DMS 273 (cell line): ENCODE measurements at regions not wholly inside any gene's neighbourhood (a gene's known extent, or its start where the extent isn't known, plus 50 kb on each side); places are given as distances from the start of the nearest gene placed in this dataset.
"Not testable (repeated sequence)": the region's sequence is repeated elsewhere in the genome, so short reads cannot be mapped to it uniquely, and the experiment has no call there.

ENCODE experiments used
- DNase-seq: peaks from one replicate; lab custom pipeline; 2025; ENCODE audit not compliant: unreplicated experiment; lab: John Stamatoyannopoulos, UW

GRCh38 chr2:126952216-126952615 lies 53.5 kb downstream of the TEX51 start:
- no peak for DNase-seq

GRCh38 chr2:126953483-126953882 lies 54.8 kb downstream of the TEX51 start:
- peak; percentile 45 for DNase-seq

DNA sequence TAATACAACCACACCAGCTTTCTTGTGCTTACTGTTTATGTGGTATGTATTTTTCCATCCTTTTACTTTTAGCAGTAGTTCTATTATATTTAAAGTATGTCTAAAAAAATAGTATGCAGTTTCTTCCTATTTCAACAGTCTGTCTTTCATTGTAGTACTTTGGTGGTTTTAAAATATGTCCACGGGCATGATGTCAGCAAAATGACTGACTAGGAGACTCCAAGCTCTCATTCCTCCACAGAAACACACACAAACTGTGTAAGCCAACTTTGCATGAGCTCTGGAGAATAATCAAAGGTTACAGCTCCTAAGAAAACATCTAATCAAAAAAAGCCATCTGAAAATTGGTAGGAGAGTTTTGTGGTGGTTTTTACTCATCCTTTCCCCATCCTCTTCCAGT lies 56.1 kb downstream of the TEX51 start:
- no peak for DNase-seq

DNA sequence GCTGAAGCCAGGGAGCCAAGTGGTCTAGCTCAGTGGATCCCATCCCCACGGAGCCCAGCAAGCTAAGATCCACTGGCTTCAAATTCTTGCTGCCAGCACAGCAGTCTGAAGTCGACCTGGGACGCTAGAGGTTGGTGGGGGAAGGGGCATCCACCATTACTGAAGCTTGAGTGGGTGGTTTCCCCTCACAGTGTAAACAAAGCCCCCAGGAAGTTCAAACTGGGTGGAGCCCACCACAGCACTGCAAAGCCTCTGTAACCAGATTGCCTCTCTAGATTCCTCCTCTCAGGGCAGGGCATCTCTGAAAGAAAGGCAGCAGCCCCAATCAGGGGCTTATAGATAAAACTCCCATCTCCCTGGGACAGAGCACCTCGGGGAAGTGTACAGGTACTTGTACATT lies 58.1 kb downstream of the TEX51 start:
- DNase-seq: not testable (repeated sequence)

GRCh38 chr2:126963390-126963789 lies 64.7 kb downstream of the TEX51 start:
- peak; percentile 96 for DNase-seq

- DNase-seq: peak; percentile 24
Measured at GRCh38 chr2:126966601-126967000, 67.9 kb downstream of the TEX51 start.

GRCh38 chr2:126970583-126970982 lies 71.9 kb downstream of the TEX51 start:
- peak; percentile 22 for DNase-seq

GRCh38 chr2:126971162-126971480 lies 72.4 kb downstream of the TEX51 start:
- no peak for DNase-seq

DNA sequence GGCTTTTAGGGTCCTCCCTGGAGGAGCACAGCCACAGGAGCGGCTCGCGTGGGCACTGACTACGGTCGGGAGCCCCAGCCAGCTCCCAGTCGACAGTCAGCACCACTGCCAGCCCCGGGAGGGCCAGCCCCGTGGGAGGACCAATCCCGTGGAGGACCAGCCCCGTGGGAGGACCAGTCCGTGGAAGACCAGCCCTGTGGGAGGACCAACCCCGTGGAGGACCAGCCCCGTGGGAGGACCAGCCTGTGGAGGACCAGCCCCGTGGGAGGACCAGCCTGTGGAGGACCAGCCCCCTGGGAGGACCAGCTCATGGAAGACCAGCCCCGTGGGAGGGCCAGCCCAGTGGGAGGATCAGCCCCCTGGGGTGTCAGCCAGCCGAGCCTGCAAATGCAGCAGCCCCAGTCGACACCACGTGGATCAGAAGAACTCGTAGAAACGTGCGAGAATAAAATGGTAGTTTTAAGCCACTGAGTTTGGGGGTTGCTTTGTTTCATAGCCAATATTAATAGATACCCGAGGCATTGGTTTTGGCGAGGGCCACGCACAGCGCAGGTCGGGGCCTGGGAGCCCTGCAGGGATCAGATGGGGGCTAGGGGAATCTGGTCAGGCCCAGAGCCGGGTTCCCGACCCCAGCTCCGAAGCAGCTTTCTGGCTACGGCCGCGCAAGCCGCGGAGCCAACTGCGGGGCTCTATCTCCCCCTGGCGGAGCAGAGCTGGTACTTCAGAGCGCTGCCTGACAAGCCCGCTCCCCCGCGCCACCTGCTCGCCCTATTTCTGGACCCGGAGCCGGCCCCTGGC lies 73.0 kb downstream of the TEX51 start:
- DNase-seq: peak; percentile 92

GRCh38 chr2:126972279-126972626 lies 73.6 kb downstream of the TEX51 start:
- no peak for DNase-seq

DNA sequence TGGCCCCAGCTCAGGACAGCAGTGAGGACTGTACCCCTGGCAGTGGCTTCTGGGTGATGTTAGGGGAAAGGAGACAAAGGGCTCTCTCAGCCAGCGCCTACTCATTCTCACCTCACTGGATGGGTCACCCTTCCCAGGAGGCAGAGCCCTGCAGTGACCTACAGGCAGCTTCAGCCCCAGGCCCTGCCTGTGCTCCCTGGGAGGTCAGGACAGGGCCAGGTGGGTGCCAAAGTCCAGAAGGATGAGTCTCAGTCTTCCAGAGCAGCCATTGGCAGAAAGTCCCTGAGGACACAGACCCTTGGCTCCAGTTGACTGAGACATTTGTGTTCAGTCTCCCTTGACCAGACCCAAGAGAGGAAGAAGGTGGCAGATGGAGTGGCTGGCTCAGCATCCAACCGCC lies 75.1 kb downstream of the TEX51 start:
- DNase-seq: no peak

- no peak for DNase-seq
Measured at GRCh38 chr2:126975671-126976655, 77.3 kb downstream of the TEX51 start.

DNA sequence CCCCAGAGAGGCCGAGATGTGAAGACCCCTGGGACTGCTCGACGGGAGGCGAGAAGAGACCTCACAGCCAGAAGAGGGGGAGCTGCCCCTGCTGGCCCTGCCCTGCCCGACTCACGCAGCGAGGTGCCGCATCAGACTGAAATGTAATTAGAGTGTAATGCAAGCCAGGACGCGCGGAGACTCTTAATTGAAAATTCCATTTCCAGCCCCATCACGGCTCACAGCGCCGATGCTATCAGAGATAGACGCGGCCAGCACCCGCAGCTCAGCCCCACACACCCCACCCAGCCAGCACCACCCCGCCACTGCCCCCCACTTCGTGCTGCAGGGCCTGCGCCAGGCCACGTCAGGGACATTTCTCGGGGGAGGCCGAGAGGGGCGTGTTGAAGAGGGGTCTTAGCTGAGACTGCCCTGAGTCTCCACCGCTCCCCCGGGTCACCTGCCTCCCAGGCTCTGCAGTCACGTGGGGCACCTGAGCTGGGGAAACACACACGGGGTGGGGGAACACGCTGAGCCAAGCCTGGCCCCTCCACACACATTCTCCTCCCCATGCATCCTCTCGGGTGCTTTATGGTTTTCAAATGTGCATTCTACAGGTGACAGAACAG lies 78.1 kb downstream of the TEX51 start:
- no peak for DNase-seq

DNA sequence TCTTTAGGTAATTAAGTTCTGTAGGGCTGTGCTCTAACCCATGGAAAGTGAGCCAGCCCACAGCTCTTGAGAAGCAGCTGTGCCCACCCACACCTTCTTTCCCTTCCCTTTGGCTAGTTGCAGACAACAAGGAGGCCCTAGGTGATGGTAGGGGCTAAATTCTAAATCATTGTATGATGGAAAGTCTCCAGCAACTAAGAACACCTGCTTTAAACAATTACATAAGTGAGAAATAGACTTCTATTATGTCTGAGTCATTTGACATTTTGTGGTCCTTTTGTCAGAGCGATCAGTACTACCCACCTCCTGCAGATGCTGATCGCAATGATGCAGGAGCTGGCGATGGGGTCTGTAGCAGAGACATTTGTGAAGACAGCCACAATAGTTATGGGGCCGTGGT lies 79.6 kb downstream of the TEX51 start:
- no peak for DNase-seq

- DNase-seq: no peak
Measured at GRCh38 chr2:126979039-126980003, 80.6 kb downstream of the TEX51 start.

DNA sequence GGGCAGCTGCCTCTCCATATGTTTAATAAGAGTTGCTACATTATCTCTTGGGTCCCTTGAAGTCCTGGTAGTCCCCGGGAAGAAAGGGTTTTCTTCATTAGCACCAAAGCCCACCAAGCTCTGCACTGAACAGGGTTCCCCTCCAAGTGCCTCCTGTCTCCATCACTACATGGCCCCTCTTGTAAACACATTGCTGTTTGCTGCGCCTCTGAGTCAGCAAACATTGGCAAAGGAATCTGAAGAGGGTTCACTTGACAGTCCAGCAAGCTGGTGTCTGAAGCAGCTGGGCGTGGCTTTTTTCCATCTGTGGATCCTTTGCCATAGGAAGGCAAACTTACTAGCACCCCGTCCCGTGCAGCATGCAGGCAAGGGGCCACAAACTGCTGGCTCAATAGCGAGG lies 82.8 kb downstream of the TEX51 start:
- DNase-seq: peak; percentile 63

- no peak for DNase-seq
Measured at GRCh38 chr2:126982935-126983334, 84.2 kb downstream of the TEX51 start.

DNA sequence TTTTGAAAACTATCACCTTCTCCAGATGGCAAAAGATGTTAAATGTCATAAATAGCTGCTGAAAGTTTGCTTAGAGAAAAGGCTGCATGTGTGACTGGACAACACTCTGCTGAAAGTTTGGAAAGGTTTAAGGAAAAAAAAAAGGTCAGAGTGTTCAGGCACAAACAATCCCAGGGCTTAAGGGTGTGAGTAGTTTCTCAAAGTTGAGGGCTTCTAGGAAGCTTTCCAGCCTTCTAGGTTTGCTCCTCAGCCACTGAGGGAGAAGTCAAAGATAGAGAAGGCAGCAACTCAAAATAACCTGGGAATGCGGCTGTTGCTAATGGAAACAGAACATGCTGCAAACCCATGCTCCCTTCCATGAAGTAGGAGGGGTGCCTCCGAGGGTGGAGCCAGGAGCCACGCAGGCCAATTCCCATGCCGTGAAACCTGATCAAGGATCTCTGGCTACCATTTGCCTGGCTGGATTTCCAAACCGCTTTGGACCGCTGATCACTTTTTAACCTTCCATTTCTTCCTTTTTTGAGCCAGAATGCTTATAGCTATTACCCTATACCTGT lies 88.0 kb downstream of the TEX51 start:
- DNase-seq: peak; percentile 27

DNA sequence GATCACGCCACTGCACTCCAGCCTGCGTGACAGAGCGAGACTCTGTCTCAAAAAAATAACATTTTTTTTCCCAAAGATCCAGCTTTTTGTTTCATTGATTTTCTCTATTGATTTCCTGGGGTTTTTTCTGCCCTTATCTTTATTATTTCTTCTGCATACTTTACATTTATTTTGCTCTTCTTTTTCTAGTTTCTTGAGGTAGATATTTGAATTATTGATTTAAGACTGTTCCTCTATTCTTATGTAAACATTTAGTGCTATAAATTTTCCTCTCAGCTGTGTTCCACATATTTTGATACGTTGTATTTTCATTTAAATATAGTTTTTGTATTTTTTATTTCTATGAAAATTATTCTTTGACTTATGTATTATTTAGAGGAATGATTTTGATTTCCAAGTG lies 89.8 kb downstream of the TEX51 start:
- no peak for DNase-seq

GRCh38 chr2:126989064-126989463 lies 90.4 kb downstream of the TEX51 start:
- DNase-seq: not testable (repeated sequence)
